Spleen (tissue), 11 donors: ENCODE measurements at regions not wholly inside any gene's neighbourhood (a gene's known extent, or its start where the extent isn't known, plus 50 kb on each side); places are given as distances from the start of the nearest gene placed in this dataset.

Experiments
- DNase-seq: peaks from one replicate; pipeline ENCODE4 v3.0.0-alpha.2; 2020
- H3K27ac ChIP-seq, 8 donors: fragments of 200-600 bp; sonication (generic) in 7 of 8; 1 replicate in 4 of 8; 2 replicates in 4 of 8; pipeline versions ENCODE4 v1.5.0 to v1.8.0; 2016 to 2021; ENCODE audit warnings: inconsistent platforms in 4 of 8, mild to moderate bottlenecking in 4 of 8, moderate library complexity in 1 of 8
- H3K27me3 ChIP-seq, 7 donors: fragments of 200-600 bp; sonication (generic) in 6 of 7; replicated peaks in 1 of 7; 1 replicate in 4 of 7; 2 replicates in 3 of 7; pipeline versions ENCODE4 v1.5.0 to v1.8.0; 2016 to 2021; ENCODE audit warnings: inconsistent platforms in 3 of 7, mild to moderate bottlenecking in 1 of 7
- H3K36me3 ChIP-seq, 6 donors: fragments of 200-600 bp; sonication (generic) in 5 of 6; 1 replicate in 4 of 6; 2 replicates in 2 of 6; pipeline versions ENCODE4 v1.5.0 to v1.8.0; 2016 to 2021; ENCODE audit warnings: inconsistent platforms in 2 of 6
- H3K4me1 ChIP-seq, 6 donors: fragments of 200-600 bp; sonication (generic) in 5 of 6; 1 replicate in 3 of 6; 2 replicates in 3 of 6; pipeline versions ENCODE4 v1.5.0 to v1.8.0; 2016 to 2021; ENCODE audit warnings: inconsistent platforms in 3 of 6
- H3K4me3 ChIP-seq, 8 donors: fragments of 200-600 bp; sonication (generic) in 7 of 8; 1 replicate in 4 of 8; 2 replicates in 4 of 8; pipeline versions ENCODE4 v1.5.0 to v1.8.0; 2016 to 2021; ENCODE audit warnings: inconsistent platforms in 4 of 8, mild to moderate bottlenecking in 4 of 8, moderate library complexity in 2 of 8
- H3K9me3 ChIP-seq, 8 donors: fragments of 200-600 bp; sonication (generic) in 7 of 8; 1 replicate in 4 of 8; 2 replicates in 4 of 8; pipeline versions ENCODE4 v1.5.0 to v1.8.0; 2016 to 2021; ENCODE audit warnings: inconsistent platforms in 4 of 8
- POLR2A ChIP-seq, 3 donors: fragments of 450-650 bp; IDR thresholded peaks; one replicate each; pipeline ENCODE4 v1.5.1; 2017; ENCODE audit warnings: antibody characterized with exemption in 3 of 3, mild to moderate bottlenecking in 1 of 3
- POLR2AphosphoS5 ChIP-seq, 3 donors: sonication (generic); formaldehyde crosslinking; IDR thresholded peaks; one replicate each; pipeline ENCODE4 v1.5.1; 2017; ENCODE audit warnings: antibody characterized with exemption in 3 of 3
- WGBS, 5 donors: extraction: QIAGEN DNeasy Blood & Tissue Kit in 3 of 5; methylation state at CpG; one replicate each; pipeline versions ENCODE4 v1.1.5 to v1.1.7; 2013 to 2018; 5-methylcytosine and 5-hydroxymethylcytosine counted together
- intact Hi-C: fragments of 100-400 bp; cut with DNase I; formaldehyde crosslinking; loops from one replicate; pipeline ENCODE4 v1.15.0; 2023; ENCODE audit warnings: low total_unique reads
- TF ChIP-seq, protein P1 (sequence below), 11 experiments: fragments of 200-600 bp in 7 of 11; fragments of 450-650 bp in 4 of 11; sonication (generic) in 4 of 11; IDR thresholded peaks in 8 of 11; conservative IDR thresholded peaks in 3 of 11; 1 replicate in 7 of 11; 2 replicates in 4 of 11; pipeline versions ENCODE4 v1.4.0 to v1.8.0; 2016 to 2021; ENCODE audit warnings: antibody characterized with exemption in 11 of 11, inconsistent platforms in 4 of 11, mild to moderate bottlenecking in 1 of 11
- donor health status: healthy with polysubstance abuse.
- donor health status: DM: no; HTN: no; CAD: no; lungs with moderate emphysema.
- donor health status: DM: no; HTN: no; CAD: no.
- donor health status: Bipolar disorder and iron deficiency.
- donor health status: healthy.
- donor health status: DM: no; HTN: no; CAD: no.
- donor health status: DM: yes; HTN: yes; CAD: no.

DNA sequence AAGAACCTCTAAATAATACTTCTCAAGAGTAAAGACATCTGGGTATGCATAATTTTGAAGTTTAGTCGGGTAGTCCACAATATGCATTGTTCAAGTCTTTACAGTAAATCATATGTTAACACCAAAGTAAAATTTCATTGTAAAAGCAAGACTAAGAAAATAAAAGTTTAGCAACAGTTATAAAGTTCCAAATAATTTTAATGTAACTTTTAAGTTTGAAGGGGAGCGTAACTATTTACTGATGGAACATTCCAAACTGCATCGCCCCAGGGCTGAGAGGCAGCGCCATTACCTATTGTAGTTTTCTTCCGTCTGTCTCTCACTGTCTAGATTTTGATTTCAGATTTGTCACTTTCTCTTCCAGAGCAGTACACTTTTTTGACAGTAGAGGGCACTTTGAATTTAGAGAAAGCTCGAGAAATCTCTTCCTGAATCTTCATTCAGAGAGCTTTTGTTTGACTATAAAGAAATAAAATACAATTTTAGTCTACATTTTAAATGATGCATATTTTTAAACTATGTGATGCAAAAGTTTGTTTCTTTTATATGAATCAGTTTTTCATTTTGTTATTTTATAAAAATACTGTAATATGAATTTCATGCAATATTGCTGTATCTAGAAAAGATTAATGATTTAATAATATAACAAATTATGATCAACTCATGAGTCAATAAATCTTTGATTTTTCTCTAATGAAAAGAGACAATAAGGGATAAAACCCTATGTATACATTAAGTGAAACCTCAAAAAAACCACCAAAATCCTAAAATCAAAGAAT, 389.8 kb downstream of the FIGN start:
- TF ChIP-seq, protein P1, sequence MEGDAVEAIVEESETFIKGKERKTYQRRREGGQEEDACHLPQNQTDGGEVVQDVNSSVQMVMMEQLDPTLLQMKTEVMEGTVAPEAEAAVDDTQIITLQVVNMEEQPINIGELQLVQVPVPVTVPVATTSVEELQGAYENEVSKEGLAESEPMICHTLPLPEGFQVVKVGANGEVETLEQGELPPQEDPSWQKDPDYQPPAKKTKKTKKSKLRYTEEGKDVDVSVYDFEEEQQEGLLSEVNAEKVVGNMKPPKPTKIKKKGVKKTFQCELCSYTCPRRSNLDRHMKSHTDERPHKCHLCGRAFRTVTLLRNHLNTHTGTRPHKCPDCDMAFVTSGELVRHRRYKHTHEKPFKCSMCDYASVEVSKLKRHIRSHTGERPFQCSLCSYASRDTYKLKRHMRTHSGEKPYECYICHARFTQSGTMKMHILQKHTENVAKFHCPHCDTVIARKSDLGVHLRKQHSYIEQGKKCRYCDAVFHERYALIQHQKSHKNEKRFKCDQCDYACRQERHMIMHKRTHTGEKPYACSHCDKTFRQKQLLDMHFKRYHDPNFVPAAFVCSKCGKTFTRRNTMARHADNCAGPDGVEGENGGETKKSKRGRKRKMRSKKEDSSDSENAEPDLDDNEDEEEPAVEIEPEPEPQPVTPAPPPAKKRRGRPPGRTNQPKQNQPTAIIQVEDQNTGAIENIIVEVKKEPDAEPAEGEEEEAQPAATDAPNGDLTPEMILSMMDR (IDR thresholded peaks at IDR 0.05 in 8 of 11, conservative IDR thresholded peaks at IDR 0.05 in 3 of 11): peak; percentile 31 to 78 (median 67)
- TF ChIP-seq POLR2A (IDR thresholded peaks at IDR 0.05): no peak
- no peaks in the 10 kb centered on the region for H3K9me3 ChIP-seq
- H3K27ac ChIP-seq: no peak overlapping the region
- peaks cover 0 to 46% (median 23%) of the 10 kb centered on the region in 6 donors for H3K4me1 ChIP-seq
- H3K27me3 ChIP-seq: peaks cover 0 to 4% (median 0%) of the 10 kb centered on the region in 7 donors
- no peak overlapping the region for H3K4me3 ChIP-seq
- WGBS, 5 donors: 9 to 15% (median 10%) methylated on average over 6 of the region's 6 CpGs
- no peak for DNase-seq
- H3K36me3 ChIP-seq: no peaks in the 10 kb centered on the region
- intact Hi-C loops: no loop called here

DNA sequence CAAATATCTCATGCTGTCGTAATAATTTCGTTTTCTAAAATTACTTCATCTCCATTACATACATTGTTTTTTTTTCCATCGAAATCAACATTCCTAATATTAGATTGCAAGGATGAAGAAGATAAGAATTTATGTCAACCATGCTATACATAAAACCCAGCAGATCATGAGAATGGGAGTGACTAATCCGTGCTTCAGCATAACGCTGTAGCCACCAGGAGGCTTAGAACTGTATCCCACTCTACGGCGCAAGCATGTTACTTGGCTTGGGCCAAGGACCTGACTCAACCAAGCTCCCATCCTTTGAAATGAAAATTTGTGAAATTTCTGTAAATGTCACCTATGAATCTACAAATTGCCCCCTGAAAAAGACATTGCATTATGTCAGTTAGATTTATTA, 392.5 kb downstream of the FIGN start:
- no peak for DNase-seq
- Histone ChIP-seq H3K27me3 (peaks cover 0 to 2% (median 0%) of the 10 kb centered on the region in 7 donors), H3K27ac (no peak overlapping the region), H3K9me3 (no peaks in the 10 kb centered on the region), H3K36me3 (no peaks in the 10 kb centered on the region), H3K4me1 (peaks cover 0 to 22% (median 9%) of the 10 kb centered on the region in 6 donors), H3K4me3 (no peak overlapping the region)
- 89 to 95% (median 92%) methylated on average over 7 of the region's 7 CpGs for WGBS, 5 donors
- TF ChIP-seq, protein P1 (IDR thresholded peaks at IDR 0.05 in 8 of 11, conservative IDR thresholded peaks at IDR 0.05 in 3 of 11): no peak
- TF ChIP-seq POLR2A (IDR thresholded peaks at IDR 0.05) (no peak), POLR2AphosphoS5 (IDR thresholded peaks at IDR 0.05) (no peak)
- intact Hi-C loops: no loop called here

DNA sequence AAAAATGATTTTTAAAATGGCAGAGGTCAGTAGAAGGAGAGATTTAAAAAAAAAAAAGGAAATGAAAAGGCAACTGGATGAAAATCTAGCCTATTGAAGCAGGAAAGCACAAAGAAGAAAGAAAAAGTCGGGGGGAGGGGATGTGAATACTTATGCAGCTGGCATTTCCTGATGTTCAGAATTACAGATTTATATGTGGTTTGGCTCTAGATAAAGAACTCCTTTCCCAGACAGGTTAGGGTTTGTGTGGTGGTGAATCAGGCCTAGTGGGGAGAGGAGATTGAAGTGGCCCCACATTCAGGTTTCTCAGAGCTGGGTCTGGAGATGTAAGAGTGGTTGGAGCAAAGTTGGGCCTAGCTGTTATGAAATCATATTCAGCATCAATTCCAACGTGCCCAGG, 394.4 kb downstream of the FIGN start:
- Histone ChIP-seq H3K9me3 (no peaks in the 10 kb centered on the region), H3K36me3 (no peaks in the 10 kb centered on the region), H3K4me1 (peaks cover 0 to 7% (median 3%) of the 10 kb centered on the region in 6 donors), H3K27me3 (no peaks in the 10 kb centered on the region), H3K4me3 (no peak overlapping the region), H3K27ac (no peak overlapping the region)
- TF ChIP-seq, protein P1 (IDR thresholded peaks at IDR 0.05 in 8 of 11, conservative IDR thresholded peaks at IDR 0.05 in 3 of 11): no peak
- TF ChIP-seq POLR2A (IDR thresholded peaks at IDR 0.05) (no peak), POLR2AphosphoS5 (IDR thresholded peaks at IDR 0.05) (no peak)
- intact Hi-C loops: no loop called here
- 20 to 38% (median 28%) methylated on average over 2 of the region's 2 CpGs for WGBS, 5 donors
- no peak for DNase-seq

DNA sequence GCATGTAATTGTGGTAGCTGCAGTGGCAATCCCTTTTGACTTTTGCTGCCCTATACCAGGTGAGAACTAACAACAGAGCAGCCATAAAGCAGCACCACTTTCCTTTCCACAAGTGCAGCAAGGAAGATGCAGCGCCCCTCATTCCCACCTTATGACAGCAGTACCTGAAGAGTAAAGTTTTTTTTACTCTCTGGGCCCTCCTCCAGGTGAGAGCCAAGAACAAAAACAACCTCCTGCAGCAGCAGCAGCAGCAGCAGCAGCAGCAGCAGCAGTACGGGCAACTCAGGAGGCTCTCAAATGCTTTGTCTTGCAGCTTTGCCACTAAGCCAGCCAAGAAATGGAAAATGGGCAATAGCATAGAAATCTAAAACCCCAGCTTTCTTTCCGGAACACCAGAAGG, 397.5 kb downstream of the FIGN start:
- DNase-seq: no peak
- Histone ChIP-seq H3K36me3 (no peaks in the 10 kb centered on the region), H3K9me3 (no peaks in the 10 kb centered on the region), H3K4me1 (no peaks in the 10 kb centered on the region), H3K4me3 (no peak overlapping the region), H3K27me3 (no peaks in the 10 kb centered on the region), H3K27ac (no peak overlapping the region)
- TF ChIP-seq POLR2AphosphoS5 (IDR thresholded peaks at IDR 0.05) (no peak), POLR2A (IDR thresholded peaks at IDR 0.05) (no peak)
- TF ChIP-seq, protein P1 (IDR thresholded peaks at IDR 0.05 in 8 of 11, conservative IDR thresholded peaks at IDR 0.05 in 3 of 11): no peak
- WGBS, 5 donors: 76 to 93% (median 83%) methylated on average over 3 of the region's 3 CpGs
- intact Hi-C loops: no loop called here
